Smooth muscle cell (in vitro differentiated cells): ENCODE measurements at regions not wholly inside any gene's neighbourhood (a gene's known extent, or its start where the extent isn't known, plus 50 kb on each side); places are given as distances from the start of the nearest gene placed in this dataset.

Source experiments
- DNase-seq: peaks from one replicate; lab custom pipeline; 2025; ENCODE audit not compliant: unreplicated experiment; lab: John Stamatoyannopoulos, UW
- H2AFZ ChIP-seq: fragments of 200-600 bp; sonication (generic); 2 replicates; pipeline ENCODE4 v1.6.0; 2016; ENCODE audit warnings: antibody characterized with exemption, low read depth, mild to moderate bottlenecking
- H3F3A ChIP-seq: fragments of 200-600 bp; sonication (generic); 2 replicates; pipeline ENCODE4 v1.6.0; 2017; ENCODE audit warnings: antibody characterized with exemption, low read depth
- H3K27ac ChIP-seq: fragments of 200-600 bp; sonication (generic); 2 replicates; pipeline ENCODE4 v1.5.1; 2016; ENCODE audit warnings: low read depth, mild to moderate bottlenecking
- H3K27me3 ChIP-seq: fragments of 200-600 bp; sonication (generic); 2 replicates; pipeline ENCODE4 v1.6.1; 2016; ENCODE audit warnings: low read depth, mild to moderate bottlenecking
- H3K36me3 ChIP-seq: fragments of 200-600 bp; sonication (generic); 2 replicates; pipeline ENCODE4 v1.5.1; 2016; ENCODE audit warnings: low read depth
- H3K4me1 ChIP-seq: fragments of 200-600 bp; sonication (generic); 2 replicates; pipeline ENCODE4 v1.5.1; 2016; ENCODE audit warnings: low read depth
- H3K4me2 ChIP-seq: fragments of 200-600 bp; sonication (generic); 2 replicates; pipeline ENCODE4 v1.6.0; 2016; ENCODE audit warnings: mild to moderate bottlenecking
- H3K4me3 ChIP-seq: fragments of 200-600 bp; sonication (generic); 2 replicates; pipeline ENCODE4 v1.5.1; 2016; ENCODE audit warnings: mild to moderate bottlenecking
- H3K79me2 ChIP-seq: fragments of 200-600 bp; sonication (generic); 2 replicates; pipeline ENCODE4 v1.6.0; 2016; ENCODE audit warnings: low read depth, mild to moderate bottlenecking
- H3K9ac ChIP-seq: fragments of 200-600 bp; sonication (generic); 2 replicates; pipeline ENCODE4 v1.6.0; 2016; ENCODE audit warnings: low read depth
- H3K9me3 ChIP-seq: fragments of 200-600 bp; sonication (generic); replicated peaks from 2 replicates; pipeline ENCODE4 v1.5.1; 2016; ENCODE audit warnings: low read depth
- H4K20me1 ChIP-seq: fragments of 200-600 bp; sonication (generic); 2 replicates; pipeline ENCODE4 v1.6.0; 2016; ENCODE audit warnings: low read depth
- CTCF ChIP-seq: fragments of 200-600 bp; sonication (generic); IDR thresholded peaks from 2 replicates; pipeline ENCODE4 v1.5.1; 2017; ENCODE audit warnings: borderline replicate concordance, mild to moderate bottlenecking, antibody characterized with exemption; ENCODE audit not compliant: insufficient read depth, poor library complexity, severe bottlenecking
- WGBS: methylation state at CpG from one replicate; pipeline ENCODE4 v1.1.7; 2016; ENCODE audit warnings: low lambda C conversion rate; 5-methylcytosine and 5-hydroxymethylcytosine counted together

- DNase-seq, result no peak
- H3K27ac ChIP-seq, result no peak overlapping the region
- H3F3A ChIP-seq, result no peaks in the 10 kb centered on the region
- H3K27me3 ChIP-seq, result no peaks in the 10 kb centered on the region
- H3K4me1 ChIP-seq, result peaks cover 15% of the 10 kb centered on the region
- no peak overlapping the region for H2AFZ ChIP-seq
- H3K36me3 ChIP-seq, result no peaks in the 10 kb centered on the region
- no peaks in the 10 kb centered on the region for H3K9me3 ChIP-seq
- H3K4me3 ChIP-seq, result no peak overlapping the region
- TF ChIP-seq CTCF, result no peak
- no peak overlapping the region for H3K9ac ChIP-seq
- no peaks in the 10 kb centered on the region for H4K20me1 ChIP-seq
- H3K79me2 ChIP-seq, result no peaks in the 10 kb centered on the region
- H3K4me2 ChIP-seq, result no peak overlapping the region
- 100% methylated on average over 1 of the region's 1 CpG for WGBS
These were observed 597.5 kb upstream of the HTR2C start for GRCh38 chrX:113986427-113986826.

GRCh38 chrX:113982766-113983165 is 601.1 kb upstream of the HTR2C start:
- no peaks in the 10 kb centered on the region for H3K4me1 ChIP-seq
- no peaks in the 10 kb centered on the region for H3K36me3 ChIP-seq
- H4K20me1 ChIP-seq, result no peaks in the 10 kb centered on the region
- H3K9me3 ChIP-seq, result no peaks in the 10 kb centered on the region
- no peak for TF ChIP-seq CTCF
- DNase-seq, result no peak
- no peaks in the 10 kb centered on the region for H3K79me2 ChIP-seq
- H3K9ac ChIP-seq, result no peak overlapping the region
- H2AFZ ChIP-seq, result no peak overlapping the region
- no peaks in the 10 kb centered on the region for H3F3A ChIP-seq
- no peak overlapping the region for H3K4me3 ChIP-seq
- H3K4me2 ChIP-seq, result no peak overlapping the region
- H3K27me3 ChIP-seq, result no peaks in the 10 kb centered on the region
- no peak overlapping the region for H3K27ac ChIP-seq
- WGBS, result 90% methylated on average over 4 of the region's 4 CpGs

- WGBS, result 100% methylated on average over 2 of the region's 2 CpGs
- Histone ChIP-seq H3K27ac (no peak overlapping the region), H3K4me2 (no peak overlapping the region), H3K4me3 (no peak overlapping the region), H3K27me3 (no peaks in the 10 kb centered on the region), H3F3A (no peaks in the 10 kb centered on the region), H3K36me3 (no peaks in the 10 kb centered on the region), H3K9ac (no peak overlapping the region), H3K4me1 (no peaks in the 10 kb centered on the region), H3K9me3 (no peaks in the 10 kb centered on the region), H4K20me1 (no peaks in the 10 kb centered on the region), H2AFZ (no peak overlapping the region), H3K79me2 (no peaks in the 10 kb centered on the region)
- TF ChIP-seq CTCF, result no peak
- DNase-seq, result no peak
These were observed 602.9 kb upstream of the HTR2C start for GRCh38 chrX:113980953-113981352.

- Histone ChIP-seq H3K4me1 (no peaks in the 10 kb centered on the region), H2AFZ (no peak overlapping the region), H3K4me2 (no peak overlapping the region), H4K20me1 (no peaks in the 10 kb centered on the region), H3K27ac (no peak overlapping the region), H3K4me3 (no peak overlapping the region), H3K9me3 (no peaks in the 10 kb centered on the region), H3K9ac (no peak overlapping the region), H3K27me3 (no peaks in the 10 kb centered on the region), H3K79me2 (no peaks in the 10 kb centered on the region), H3F3A (no peaks in the 10 kb centered on the region), H3K36me3 (no peaks in the 10 kb centered on the region)
- DNase-seq, result no peak
- WGBS, result 100% methylated on average over 1 of the region's 1 CpG
- TF ChIP-seq CTCF, result no peak
These were observed 606.0 kb upstream of the HTR2C start for GRCh38 chrX:113977887-113978286.
